VCaP (cell line): ENCODE measurements at regions not wholly inside any gene's neighbourhood (a gene's known extent, or its start where the extent isn't known, plus 50 kb on each side); places are given as distances from the start of the nearest gene placed in this dataset.
A peak's percentile ranks its signal among the peaks of the same experiment; 100 is the strongest.

ENCODE experiments used
- H3K27ac ChIP-seq: fragments of 450-650 bp; 2 replicates; pipeline ENCODE4 v1.5.1; 2017
- CTCF ChIP-seq: fragments of 450-650 bp; conservative IDR thresholded peaks from 2 replicates; pipeline ENCODE4 v1.5.1; 2017; ENCODE audit warnings: mild to moderate bottlenecking, moderate library complexity

DNA sequence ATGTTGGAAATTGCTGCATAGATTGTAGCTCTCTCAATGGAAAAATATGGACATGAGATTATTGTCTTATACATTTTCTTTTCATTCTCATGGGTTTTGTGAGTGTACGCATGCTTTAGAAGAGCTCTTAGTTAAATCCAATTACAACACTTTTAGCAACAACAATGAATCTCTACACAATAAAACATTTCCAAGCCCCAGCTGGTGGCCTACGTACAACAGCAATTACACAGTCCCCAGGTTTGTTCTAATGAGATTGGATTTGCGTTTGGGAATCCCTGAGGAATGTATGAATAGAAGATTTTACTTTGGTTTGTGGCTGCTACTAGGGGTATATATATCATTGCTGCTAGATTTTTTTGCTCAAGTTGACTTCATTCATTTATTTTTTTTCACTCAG lies 98.6 kb downstream of the FHDC1 start:
- no peak for TF ChIP-seq CTCF
- no peak overlapping the region for H3K27ac ChIP-seq

DNA sequence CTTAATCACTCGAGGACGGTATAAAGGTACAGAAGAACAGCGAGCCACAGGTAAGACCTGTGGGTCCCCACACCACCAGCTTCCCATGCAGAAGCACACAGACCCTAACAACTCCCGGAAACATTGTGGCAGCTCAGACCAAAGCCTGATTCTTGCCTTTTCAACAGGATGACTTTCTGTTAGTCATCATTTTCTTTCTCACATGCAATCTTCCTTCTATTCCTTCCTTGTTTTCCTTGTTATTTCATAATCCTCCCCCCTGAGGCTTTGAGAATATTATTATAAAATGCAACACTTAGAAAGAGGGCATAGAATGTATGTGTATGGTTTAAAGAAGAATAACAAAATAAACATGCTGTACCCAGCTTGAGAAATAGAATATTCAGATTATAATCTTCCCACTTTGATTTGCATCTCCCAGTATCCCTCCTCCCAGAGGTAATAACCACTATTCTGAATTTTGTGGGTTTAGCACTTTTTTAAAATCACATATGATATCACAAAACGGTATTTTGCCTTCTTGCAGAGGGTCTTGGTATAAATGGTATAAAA lies 100.9 kb downstream of the FHDC1 start:
- H3K27ac ChIP-seq, result no peak overlapping the region
- TF ChIP-seq CTCF, result no peak

GRCh38 chr4:153038623-153039311 lies 102.6 kb downstream of the FHDC1 start:
- no peak for TF ChIP-seq CTCF
- peak overlapping the region; percentile 74 for H3K27ac ChIP-seq

DNA sequence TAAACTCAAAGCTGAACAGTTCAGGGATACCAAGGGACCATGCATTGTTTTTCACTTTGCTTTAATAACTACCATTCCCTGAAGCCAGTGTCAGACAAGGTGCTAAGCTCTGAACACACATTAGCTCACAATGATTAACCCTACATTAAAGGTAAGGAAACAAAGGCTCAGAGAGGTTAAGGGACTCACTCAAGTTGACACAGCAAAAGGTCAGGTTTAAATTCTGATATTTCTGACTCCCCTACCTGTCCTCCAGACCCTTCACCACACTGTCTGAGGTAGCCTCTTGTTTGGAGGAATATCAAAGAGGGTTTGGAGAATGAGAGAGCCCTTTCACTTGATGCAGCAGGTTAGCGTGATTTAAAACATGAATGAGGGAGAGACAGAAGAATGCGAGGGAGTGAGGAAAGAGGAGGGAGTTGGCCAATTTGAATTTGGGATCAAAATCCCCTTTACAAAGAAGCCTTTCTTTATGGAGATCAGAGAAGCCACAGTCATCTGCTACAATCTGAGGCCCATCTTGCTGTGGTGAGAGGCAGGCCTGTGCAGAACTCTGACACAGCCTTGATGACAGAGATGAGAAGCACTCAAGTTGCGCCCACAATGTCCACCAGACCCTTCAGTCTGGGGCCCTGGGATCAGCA lies 103.5 kb downstream of the FHDC1 start:
- H3K27ac ChIP-seq, result peak overlapping the region; percentile 74
- TF ChIP-seq CTCF, result no peak

GRCh38 chr4:153040677-153041076 lies 104.6 kb downstream of the FHDC1 start:
- no peak for TF ChIP-seq CTCF

GRCh38 chr4:153044036-153044435 lies 107.9 kb downstream of the FHDC1 start:
- TF ChIP-seq CTCF, result no peak
- H3K27ac ChIP-seq, result no peak overlapping the region

More at GRCh38 chr4:153040677-153041076, 104.6 kb downstream of the FHDC1 start:
- H3K27ac ChIP-seq, result no peak overlapping the region

DNA sequence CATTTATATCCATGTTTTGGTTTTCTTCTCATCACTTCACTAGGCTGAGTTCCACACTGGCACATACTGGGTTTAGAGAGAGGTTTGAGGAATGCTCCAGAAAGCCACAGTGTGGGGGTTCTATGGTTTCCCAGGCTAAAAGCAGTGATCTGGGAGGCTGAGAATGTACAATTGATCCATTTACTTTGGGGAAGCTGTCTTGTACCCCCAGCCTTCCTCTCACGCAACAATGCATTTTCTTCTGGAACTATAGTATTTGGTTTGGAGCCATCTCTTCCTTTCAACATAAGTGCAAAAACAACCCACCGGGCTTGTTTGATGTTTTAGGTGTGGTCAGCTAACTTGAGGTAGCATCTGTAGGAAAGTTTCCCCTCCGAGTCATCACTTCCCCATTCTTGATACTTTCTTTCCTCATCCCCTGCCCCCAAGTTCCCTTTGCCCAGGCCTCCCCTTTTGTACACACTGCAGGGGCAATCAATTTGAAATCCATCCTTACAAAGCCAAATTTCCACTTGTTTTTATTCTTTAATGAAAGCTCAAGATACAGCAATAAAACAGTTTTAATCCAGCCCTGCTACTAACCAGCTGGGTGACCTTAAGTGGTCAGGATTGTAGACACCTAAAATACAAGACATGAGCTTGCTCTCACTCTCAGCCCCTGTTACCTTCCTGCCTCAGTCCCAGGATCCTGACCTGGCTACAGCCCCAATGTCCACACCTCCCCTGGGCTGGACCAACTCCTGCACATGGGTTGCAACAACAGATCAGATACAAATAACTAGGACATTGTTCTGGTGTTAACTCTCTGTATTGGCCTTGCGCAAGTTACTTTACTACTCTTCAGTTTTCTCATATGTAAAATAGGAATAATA lies 109.2 kb downstream of the FHDC1 start:
- no peak overlapping the region for H3K27ac ChIP-seq
- TF ChIP-seq CTCF, result no peak
